Uterus (tissue), 3 donors: ENCODE measurements at regions not wholly inside any gene's neighbourhood (a gene's known extent, or its start where the extent isn't known, plus 50 kb on each side); places are given as distances from the start of the nearest gene placed in this dataset.

Source experiments
- DNase-seq, 2 donors: peaks; one replicate each; pipeline ENCODE4 v3.0.0-alpha.2; 2019 to 2020
- H3K27ac ChIP-seq, 2 donors: fragments of 200-600 bp; sonication (generic); 1 replicate in 1 of 2; 2 replicates in 1 of 2; pipeline ENCODE4 v1.5.1; 2016 to 2018
- H3K27me3 ChIP-seq, 2 donors: fragments of 200-600 bp; sonication (generic); one replicate each; pipeline ENCODE4 v1.5.1; 2018 to 2019; ENCODE audit warnings: control low read depth in 1 of 2
- H3K36me3 ChIP-seq, 2 donors: fragments of 200-600 bp; sonication (generic); one replicate each; pipeline ENCODE4 v1.5.1; 2019; ENCODE audit warnings: control low read depth in 1 of 2
- H3K4me1 ChIP-seq, 2 donors: fragments of 200-600 bp; sonication (generic); one replicate each; pipeline ENCODE4 v1.5.1; 2018 to 2019; ENCODE audit warnings: control low read depth in 1 of 2
- H3K4me3 ChIP-seq, 2 donors: fragments of 200-600 bp; sonication (generic); 1 replicate in 1 of 2; 2 replicates in 1 of 2; pipeline ENCODE4 v1.5.1; 2018 to 2019; ENCODE audit warnings: mild to moderate bottlenecking in 1 of 2
- H3K9me3 ChIP-seq, 2 donors: fragments of 200-600 bp; sonication (generic); one replicate each; pipeline ENCODE4 v1.5.1; 2019; ENCODE audit warnings: control low read depth in 1 of 2
- CTCF ChIP-seq, 4 experiments: fragments of 200-600 bp in 2 of 4; fragments of 450-650 bp in 2 of 4; sonication (generic) in 2 of 4; IDR thresholded peaks; one replicate each; pipeline ENCODE4 v1.5.1; 2016 to 2019; ENCODE audit warnings: antibody characterized with exemption in 4 of 4, mild to moderate bottlenecking in 2 of 4, moderate library complexity in 1 of 4
- POLR2A ChIP-seq, 2 donors: fragments of 450-650 bp; IDR thresholded peaks; one replicate each; pipeline ENCODE4 v1.6.1; 2016; ENCODE audit warnings: antibody characterized with exemption in 2 of 2, mild to moderate bottlenecking in 1 of 2, moderate library complexity in 1 of 2
- intact Hi-C: fragments of 100-400 bp; cut with DNase I; formaldehyde crosslinking; loops from one replicate; pipeline ENCODE4 v1.15.1; 2023; ENCODE audit warnings: low total_unique reads
- donor health status: DM: yes; HTN: yes; CAD: no.

- H3K27me3 ChIP-seq = no peaks in the 10 kb centered on the region
- H3K36me3 ChIP-seq = no peaks in the 10 kb centered on the region
- intact Hi-C loops = no loop called here
- H3K4me1 ChIP-seq = peaks cover 0 to 8% of the 10 kb centered on the region in 2 donors
- peak in 1 of 2 donors; percentile 10 for DNase-seq
- no peak overlapping the region for H3K4me3 ChIP-seq
- H3K9me3 ChIP-seq = no peaks in the 10 kb centered on the region
- no peak for TF ChIP-seq POLR2A (IDR thresholded peaks at IDR 0.05)
- TF ChIP-seq CTCF (IDR thresholded peaks at IDR 0.05) = no peak
- H3K27ac ChIP-seq = no peak overlapping the region
Measured at GRCh38 chr10:78402591-78402990, 368.9 kb downstream of the RPS24 start.

GRCh38 chr10:78403781-78404180, 370.1 kb downstream of the RPS24 start:
- Histone ChIP-seq H3K4me1 (peaks cover 0 to 8% of the 10 kb centered on the region in 2 donors), H3K9me3 (no peaks in the 10 kb centered on the region), H3K4me3 (no peak overlapping the region), H3K27me3 (no peaks in the 10 kb centered on the region), H3K27ac (no peak overlapping the region), H3K36me3 (no peaks in the 10 kb centered on the region)
- intact Hi-C loops = no loop called here
- TF ChIP-seq CTCF (IDR thresholded peaks at IDR 0.05) (no peak), POLR2A (IDR thresholded peaks at IDR 0.05) (no peak)
- no peak for DNase-seq

- intact Hi-C loops = no loop called here
- Histone ChIP-seq H3K27me3 (no peaks in the 10 kb centered on the region), H3K36me3 (no peaks in the 10 kb centered on the region), H3K4me1 (peaks cover 0 to 8% of the 10 kb centered on the region in 2 donors), H3K4me3 (no peak overlapping the region), H3K9me3 (no peaks in the 10 kb centered on the region), H3K27ac (no peak overlapping the region)
- DNase-seq = peak in 1 of 2 donors; percentile 5
- TF ChIP-seq CTCF (IDR thresholded peaks at IDR 0.05) (no peak), POLR2A (IDR thresholded peaks at IDR 0.05) (no peak)
Measured at GRCh38 chr10:78404296-78404695, 370.6 kb downstream of the RPS24 start.

GRCh38 chr10:78405231-78405630, 371.6 kb downstream of the RPS24 start:
- Histone ChIP-seq H3K9me3 (no peaks in the 10 kb centered on the region), H3K4me1 (peaks cover 0 to 8% of the 10 kb centered on the region in 2 donors), H3K4me3 (no peak overlapping the region), H3K36me3 (no peaks in the 10 kb centered on the region), H3K27ac (no peak overlapping the region), H3K27me3 (no peaks in the 10 kb centered on the region)
- peak in 1 of 2 donors; percentile 11 for DNase-seq
- intact Hi-C loops = no loop called here
- TF ChIP-seq CTCF (IDR thresholded peaks at IDR 0.05) = no peak
- no peak for TF ChIP-seq POLR2A (IDR thresholded peaks at IDR 0.05)

- no peak overlapping the region for H3K4me3 ChIP-seq
- peak overlapping the region in 1 of 2 donors; percentile 89 for H3K27ac ChIP-seq
- DNase-seq = peak in 1 of 2 donors; percentile 12
- intact Hi-C loops = no loop called here
- TF ChIP-seq CTCF (IDR thresholded peaks at IDR 0.05) (no peak), POLR2A (IDR thresholded peaks at IDR 0.05) (no peak)
- peaks cover 0 to 8% of the 10 kb centered on the region in 2 donors for H3K4me1 ChIP-seq
- H3K27me3 ChIP-seq = no peaks in the 10 kb centered on the region
- no peaks in the 10 kb centered on the region for H3K36me3 ChIP-seq
- H3K9me3 ChIP-seq = no peaks in the 10 kb centered on the region
Measured at GRCh38 chr10:78405736-78406135, 372.1 kb downstream of the RPS24 start.
